A673 (cell line): ENCODE measurements at regions not wholly inside any gene's neighbourhood (a gene's known extent, or its start where the extent isn't known, plus 50 kb on each side); places are given as distances from the start of the nearest gene placed in this dataset.

Experiments
- BruUV-seq: library from RNA; stranded (reverse); fragments of 400-500 nt; replicated peaks from 2 replicates; lab custom pipeline; 2021; lab: Mats Ljungman, UMichigan
- CTCF ChIA-PET: fragments of 300-600 bp; sonication (Branson Sonifier 250); formaldehyde crosslinking; loops from one replicate; lab custom pipeline; 2022; ENCODE audit warnings: antibody characterized with exemption; lab: Charles Lee
- POLR2A ChIA-PET: fragments of 300-600 bp; sonication (Branson Sonifier 250); formaldehyde crosslinking; loops from one replicate; lab custom pipeline; 2022; ENCODE audit warnings: antibody characterized with exemption; ENCODE audit not compliant: low non-redundant PET; lab: Charles Lee
- DNase-seq: peaks from one replicate; pipeline ENCODE4 v3.0.0-alpha.2; 2015; ENCODE audit warnings: low spot score
- H3K27ac ChIP-seq: fragments of 200-600 bp; sonication (generic); 2 replicates; pipeline ENCODE4 v1.5.1; 2016; ENCODE audit warnings: mixed run types, low read depth, mild to moderate bottlenecking, mixed read lengths, antibody characterized with exemption, low read length; ENCODE audit not compliant: poor library complexity, severe bottlenecking
- H3K27me3 ChIP-seq: fragments of 200-600 bp; sonication (generic); replicated peaks from 2 replicates; pipeline ENCODE4 v1.6.1; 2017; ENCODE audit warnings: mixed run types, low read depth, mild to moderate bottlenecking, mixed read lengths, antibody characterized with exemption, low read length; ENCODE audit not compliant: insufficient read depth, poor library complexity
- H3K36me3 ChIP-seq: fragments of 200-600 bp; sonication (generic); 2 replicates; pipeline ENCODE4 v1.6.1; 2016; ENCODE audit warnings: mixed run types, mild to moderate bottlenecking, mixed read lengths, antibody characterized with exemption, low read length; ENCODE audit not compliant: insufficient read depth, poor library complexity, severe bottlenecking
- H3K4me1 ChIP-seq: fragments of 200-600 bp; sonication (generic); 2 replicates; pipeline ENCODE4 v1.6.1; 2017; ENCODE audit warnings: mixed run types, mild to moderate bottlenecking, mixed read lengths, antibody characterized with exemption, low read length; ENCODE audit not compliant: insufficient read depth, poor library complexity, severe bottlenecking
- H3K4me3 ChIP-seq: fragments of 200-600 bp; sonication (generic); 2 replicates; pipeline ENCODE4 v1.5.1; 2016; ENCODE audit warnings: low read depth, mixed run types, mild to moderate bottlenecking, mixed read lengths, low read length; ENCODE audit not compliant: poor library complexity, severe bottlenecking
- H3K9me3 ChIP-seq: fragments of 200-600 bp; sonication (generic); 2 replicates; pipeline ENCODE4 v1.6.1; 2016; ENCODE audit warnings: mixed run types, low read depth, mild to moderate bottlenecking, mixed read lengths, antibody characterized with exemption, low read length; ENCODE audit not compliant: poor library complexity, severe bottlenecking
- CTCF ChIP-seq: fragments of 300-800, 200-600 bp; sonication (generic); conservative IDR thresholded peaks from 2 replicates; pipeline ENCODE4 v1.5.1; 2017; ENCODE audit warnings: low read depth, mild to moderate bottlenecking, antibody characterized with exemption, low read length, moderate library complexity, mixed read lengths
- EZH2 ChIP-seq: fragments of 200-600 bp; sonication (generic); IDR thresholded peaks from 2 replicates; pipeline ENCODE4 v1.6.1; 2017; ENCODE audit warnings: borderline replicate concordance, low read depth, mild to moderate bottlenecking, mixed read lengths, antibody characterized with exemption, low read length; ENCODE audit not compliant: poor library complexity, severe bottlenecking
- intact Hi-C: fragments of 100-400 bp; cut with micrococcal nuclease; formaldehyde crosslinking; loops from one replicate; pipeline ENCODE4 v1.10.0; 2022; ENCODE audit not compliant: unreplicated experiment

GRCh38 chr12:18863769-18864500, 126.0 kb downstream of the CAPZA3 start:
- peaks cover under 1% of the 10 kb centered on the region for H3K4me1 ChIP-seq
- ChIA-PET CTCF (no interaction called here), POLR2A (no interaction called here)
- no peak overlapping the region for H3K27ac ChIP-seq
- H3K27me3 ChIP-seq, result no peaks in the 10 kb centered on the region
- no peaks in the 10 kb centered on the region for H3K36me3 ChIP-seq
- H3K9me3 ChIP-seq, result no peaks in the 10 kb centered on the region
- intact Hi-C loops, result loop anchor here (10.0 kb wide), 1 partner anchor 421 kb away; no protein-coding TSS in a partner anchor
- BruUV-seq, result no TSS peak
- TF ChIP-seq EZH2 (no peak), CTCF (no peak)
- no peak overlapping the region for H3K4me3 ChIP-seq
- no peak for DNase-seq

GRCh38 chr12:18864900-18865561, 127.1 kb downstream of the CAPZA3 start:
- BruUV-seq, result no TSS peak
- intact Hi-C loops, result loop anchor here (10.0 kb wide), 1 partner anchor 420 kb away; no protein-coding TSS in a partner anchor
- ChIA-PET CTCF (no interaction called here), POLR2A (no interaction called here)
- DNase-seq, result no peak
- TF ChIP-seq CTCF (no peak), EZH2 (no peak)
- H3K27me3 ChIP-seq, result no peaks in the 10 kb centered on the region
- no peak overlapping the region for H3K4me3 ChIP-seq
- no peak overlapping the region for H3K27ac ChIP-seq
- H3K4me1 ChIP-seq, result peaks cover 10% of the 10 kb centered on the region
- no peaks in the 10 kb centered on the region for H3K36me3 ChIP-seq
- no peaks in the 10 kb centered on the region for H3K9me3 ChIP-seq

- Histone ChIP-seq H3K9me3 (no peaks in the 10 kb centered on the region), H3K4me1 (peaks cover 10% of the 10 kb centered on the region), H3K27me3 (no peaks in the 10 kb centered on the region), H3K36me3 (no peaks in the 10 kb centered on the region), H3K4me3 (no peak overlapping the region), H3K27ac (no peak overlapping the region)
- DNase-seq, result no peak
- ChIA-PET CTCF (no interaction called here), POLR2A (no interaction called here)
- BruUV-seq, result no TSS peak
- TF ChIP-seq CTCF (no peak), EZH2 (no peak)
- intact Hi-C loops, result loop anchor here (10.0 kb wide), 1 partner anchor 416 kb away; no protein-coding TSS in a partner anchor
Measured at GRCh38 chr12:18868717-18869116, 130.8 kb downstream of the CAPZA3 start.
